ENCODE measurements at regions not wholly inside any gene's neighbourhood (a gene's known extent, or its start where the extent isn't known, plus 50 kb on each side); places are given as distances from the start of the nearest gene placed in this dataset.

GRCh38 chr2:51511002-51511401 lies 479.1 kb upstream of the NRXN1 start:
- DNase-seq: peak; percentile 97
- peak overlapping the region; percentile 67 for H2AFZ ChIP-seq (ENCODE audit: low read length)

GRCh38 chr2:51510303-51510702 lies 478.4 kb upstream of the NRXN1 start:
- Histone ChIP-seq H3F3A (ENCODE audit: insufficient read depth, low read length) (peaks cover 23% of the 10 kb centered on the region), H3K4me3 (ENCODE audit: low read length) (no peak overlapping the region), H2AFZ (ENCODE audit: low read length) (peak overlapping the region; percentile 43)

More at GRCh38 chr2:51511002-51511401, 479.1 kb upstream of the NRXN1 start:
- Histone ChIP-seq H3K9me3 (replicated peaks; ENCODE audit: insufficient read depth, low read length) (no peaks in the 10 kb centered on the region), H3K27ac (ENCODE audit: low read length) (peak overlapping the region; percentile 87), H3F3A (ENCODE audit: insufficient read depth, low read length) (peaks cover 23% of the 10 kb centered on the region), H3K27me3 (replicated peaks; ENCODE audit: insufficient read depth, low read length) (no peaks in the 10 kb centered on the region), H4K20me1 (ENCODE audit: insufficient read depth, low read length) (no peaks in the 10 kb centered on the region), H3K4me3 (ENCODE audit: low read length) (no peak overlapping the region), H3K4me2 (ENCODE audit: low read depth, low read length) (peak overlapping the region; percentile 36), H3K9me2 (replicated peaks; ENCODE audit: insufficient read depth, low read length) (no peaks in the 10 kb centered on the region), H3K4me1 (ENCODE audit: low read length) (peaks cover 34% of the 10 kb centered on the region), H3K9ac (ENCODE audit: low read length) (peak overlapping the region; percentile 37; the same call in 1 of the 2 replicates), H3K36me3 (replicated peaks; ENCODE audit: insufficient read depth, low read length) (no peaks in the 10 kb centered on the region), H3K79me2 (ENCODE audit: low read length) (no peaks in the 10 kb centered on the region)
- no peak for TF ChIP-seq EZH2 (optimal IDR thresholded peaks at IDR 0.05; ENCODE audit: low read depth, low read length)
- no peak for TF ChIP-seq EZH2phosphoT487 (IDR thresholded peaks at IDR 0.05; ENCODE audit: low read length)
- no peak for TF ChIP-seq CTCF (IDR thresholded peaks at IDR 0.05; ENCODE audit: low read length)

GRCh38 chr2:51505533-51505932 lies 473.6 kb upstream of the NRXN1 start:
- no peaks in the 10 kb centered on the region for H3K27me3 ChIP-seq (replicated peaks; ENCODE audit: insufficient read depth, low read length)
- TF ChIP-seq EZH2 (optimal IDR thresholded peaks at IDR 0.05; ENCODE audit: low read depth, low read length): no peak
- TF ChIP-seq CTCF (IDR thresholded peaks at IDR 0.05; ENCODE audit: low read length): 0 out of 2 replicates have a peak, but pooled peaks have one; percentile 4
- H3K27ac ChIP-seq (ENCODE audit: low read length): no peak overlapping the region
- no peaks in the 10 kb centered on the region for H3K36me3 ChIP-seq (replicated peaks; ENCODE audit: insufficient read depth, low read length)
- no peak overlapping the region for H2AFZ ChIP-seq (ENCODE audit: low read length)
- H3K9me3 ChIP-seq (replicated peaks; ENCODE audit: insufficient read depth, low read length): no peaks in the 10 kb centered on the region
- H3K4me2 ChIP-seq (ENCODE audit: low read depth, low read length): no peak overlapping the region
- H3K9ac ChIP-seq (ENCODE audit: low read length): no peak overlapping the region
- peaks cover 4% of the 10 kb centered on the region for H3F3A ChIP-seq (ENCODE audit: insufficient read depth, low read length)
- DNase-seq: no peak
- no peaks in the 10 kb centered on the region for H4K20me1 ChIP-seq (ENCODE audit: insufficient read depth, low read length)
- no peaks in the 10 kb centered on the region for H3K79me2 ChIP-seq (ENCODE audit: low read length)
- H3K4me1 ChIP-seq (ENCODE audit: low read length): peaks cover 11% of the 10 kb centered on the region
- no peaks in the 10 kb centered on the region for H3K9me2 ChIP-seq (replicated peaks; ENCODE audit: insufficient read depth, low read length)
- no peak overlapping the region for H3K4me3 ChIP-seq (ENCODE audit: low read length)

More at GRCh38 chr2:51510303-51510702, 478.4 kb upstream of the NRXN1 start:
- peaks cover 34% of the 10 kb centered on the region for H3K4me1 ChIP-seq (ENCODE audit: low read length)
- DNase-seq: no peak
- H3K4me2 ChIP-seq (ENCODE audit: low read depth, low read length): peak overlapping the region; percentile 36
- TF ChIP-seq CTCF (IDR thresholded peaks at IDR 0.05; ENCODE audit: low read length) (no peak), EZH2 (optimal IDR thresholded peaks at IDR 0.05; ENCODE audit: low read depth, low read length) (no peak), EZH2phosphoT487 (IDR thresholded peaks at IDR 0.05; ENCODE audit: low read length) (no peak)
- H4K20me1 ChIP-seq (ENCODE audit: insufficient read depth, low read length): no peaks in the 10 kb centered on the region
- no peaks in the 10 kb centered on the region for H3K36me3 ChIP-seq (replicated peaks; ENCODE audit: insufficient read depth, low read length)
- peak overlapping the region; percentile 87; the same call in 1 of the 2 replicates for H3K27ac ChIP-seq (ENCODE audit: low read length)
- H3K9ac ChIP-seq (ENCODE audit: low read length): peak overlapping the region; percentile 15; the same call in 1 of the 2 replicates
- no peaks in the 10 kb centered on the region for H3K79me2 ChIP-seq (ENCODE audit: low read length)
- H3K27me3 ChIP-seq (replicated peaks; ENCODE audit: insufficient read depth, low read length): no peaks in the 10 kb centered on the region
- no peaks in the 10 kb centered on the region for H3K9me3 ChIP-seq (replicated peaks; ENCODE audit: insufficient read depth, low read length)
- no peaks in the 10 kb centered on the region for H3K9me2 ChIP-seq (replicated peaks; ENCODE audit: insufficient read depth, low read length)
